Fibroblast of skin of abdomen (primary cell): ENCODE measurements at regions not wholly inside any gene's neighbourhood (a gene's known extent, or its start where the extent isn't known, plus 50 kb on each side); places are given as distances from the start of the nearest gene placed in this dataset.

Source experiments
- DNase-seq: peaks from one replicate; pipeline ENCODE4 v3.0.0-alpha.2; 2013

- no peak for DNase-seq
Measured at GRCh38 chr1:239263801-239264200, 122.6 kb upstream of the CHRM3 start.

DNA sequence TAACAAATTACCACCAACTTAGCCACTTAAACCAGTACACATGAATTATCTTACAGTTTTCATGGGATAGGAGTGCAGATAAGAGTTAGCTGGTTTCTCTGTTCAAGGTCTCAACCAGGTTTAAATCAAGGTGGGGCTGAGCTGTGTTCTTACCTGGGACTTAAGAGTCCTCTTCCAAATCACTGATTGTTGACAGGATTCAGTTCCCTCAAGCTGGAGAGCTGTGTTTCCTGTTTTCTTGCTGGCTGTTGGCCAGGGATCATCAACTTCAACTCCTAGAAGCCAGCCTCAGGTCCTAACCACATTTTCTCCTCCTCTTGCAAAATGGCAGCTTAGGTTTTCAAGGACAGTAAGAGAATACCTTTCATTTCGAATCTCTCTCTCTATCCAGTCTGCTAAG, 123.8 kb upstream of the CHRM3 start:
- DNase-seq, result no peak

DNA sequence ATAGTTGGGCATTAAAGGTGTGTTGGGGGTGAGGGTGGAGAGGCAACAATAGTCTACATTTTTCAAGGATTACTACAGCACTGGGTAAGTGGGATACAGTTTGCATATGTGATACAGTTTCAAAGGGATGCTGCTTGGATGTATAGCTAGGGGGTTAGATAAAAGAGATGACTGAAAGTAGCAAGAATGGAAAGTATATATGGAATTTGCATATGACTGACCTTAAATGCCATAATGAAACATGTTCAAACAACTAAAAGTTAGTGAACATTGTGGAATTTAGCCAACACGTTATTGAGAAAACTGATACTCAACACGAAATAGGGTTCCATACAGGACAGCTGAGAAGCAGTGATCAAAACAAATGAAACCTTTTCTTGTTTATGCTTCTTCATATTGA, 124.8 kb upstream of the CHRM3 start:
- DNase-seq, result no peak

DNA sequence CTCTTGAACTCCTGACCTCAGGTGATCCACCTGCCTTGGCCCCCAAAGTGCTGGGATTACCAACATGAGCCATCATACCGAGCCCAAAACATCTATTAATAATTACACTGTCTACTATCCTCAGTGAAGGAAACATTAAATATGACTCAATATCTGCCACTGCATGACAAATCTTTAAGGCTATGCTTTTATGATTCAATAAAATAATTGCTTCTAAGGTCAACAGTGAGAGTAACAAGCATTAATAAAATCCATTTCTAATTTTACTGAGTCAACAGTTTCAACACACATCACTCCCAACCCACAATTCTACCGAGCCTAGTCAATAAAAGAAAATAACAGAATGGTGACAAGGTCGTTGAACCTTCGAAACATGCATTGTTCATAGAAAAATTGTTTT, 125.5 kb upstream of the CHRM3 start:
- DNase-seq, result no peak

DNA sequence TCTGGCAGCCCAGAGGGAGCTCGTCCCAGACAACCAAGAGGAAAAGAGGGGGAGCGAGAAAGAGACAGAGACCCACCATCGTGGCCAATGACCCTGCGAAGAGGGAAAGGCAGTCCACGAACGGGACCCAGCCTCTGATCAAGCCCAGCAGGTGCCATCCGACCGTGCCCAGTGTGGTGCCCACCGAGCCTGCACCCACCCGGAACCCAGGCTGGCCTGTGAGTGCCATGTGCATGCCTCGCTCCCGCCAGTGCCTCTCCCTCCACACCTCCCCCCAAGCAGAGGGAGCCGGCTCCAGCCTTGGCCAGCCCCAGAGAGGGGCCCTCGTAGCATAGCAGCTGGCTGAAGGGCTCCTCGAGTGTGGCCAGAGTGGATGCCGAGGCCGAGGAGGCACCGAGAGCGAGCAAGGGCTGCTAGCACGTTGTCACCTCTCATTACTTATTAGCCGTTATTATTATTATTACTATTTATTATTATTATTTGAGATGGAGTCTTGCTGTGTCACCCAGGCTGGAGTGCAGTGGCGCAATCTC, 130.7 kb upstream of the CHRM3 start:
- DNase-seq, result no peak

DNA sequence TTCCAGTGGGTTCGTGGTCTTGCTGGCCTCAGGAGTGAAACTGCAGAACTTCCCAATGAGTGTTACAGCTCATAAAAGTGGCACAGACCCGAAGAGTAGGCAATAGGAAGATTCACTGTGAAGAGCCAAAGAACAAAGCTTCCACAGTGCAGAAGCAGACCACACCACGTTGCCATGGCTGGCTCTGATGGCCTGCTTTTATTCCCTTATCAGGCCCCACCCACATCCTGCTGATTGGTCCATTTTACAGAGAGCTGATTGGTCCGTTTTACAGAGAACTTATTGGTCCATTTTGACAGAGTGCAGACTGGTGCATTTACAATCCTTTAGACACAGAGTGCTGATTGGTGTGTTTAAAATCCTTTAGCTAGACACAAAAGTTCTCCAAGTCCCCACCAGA, 131.4 kb upstream of the CHRM3 start:
- no peak for DNase-seq

DNA sequence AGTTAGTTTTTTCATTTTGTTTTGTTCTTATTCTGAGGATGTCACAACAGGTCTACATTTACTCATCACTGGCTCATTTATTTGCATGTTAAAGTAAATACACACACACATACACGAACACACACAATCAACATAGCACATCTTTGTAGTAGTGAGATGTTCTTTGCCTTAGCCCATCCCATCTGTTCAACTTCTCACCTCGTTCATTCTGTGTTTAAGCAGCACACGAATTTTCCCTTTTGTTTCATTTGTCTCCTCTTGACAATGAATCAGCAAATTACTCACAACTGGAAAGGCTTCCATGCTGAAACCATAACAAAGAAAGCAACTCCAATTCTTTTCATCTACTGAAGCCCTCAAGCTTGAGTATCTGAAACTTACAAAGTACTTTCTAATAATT, 133.3 kb upstream of the CHRM3 start:
- no peak for DNase-seq

DNA sequence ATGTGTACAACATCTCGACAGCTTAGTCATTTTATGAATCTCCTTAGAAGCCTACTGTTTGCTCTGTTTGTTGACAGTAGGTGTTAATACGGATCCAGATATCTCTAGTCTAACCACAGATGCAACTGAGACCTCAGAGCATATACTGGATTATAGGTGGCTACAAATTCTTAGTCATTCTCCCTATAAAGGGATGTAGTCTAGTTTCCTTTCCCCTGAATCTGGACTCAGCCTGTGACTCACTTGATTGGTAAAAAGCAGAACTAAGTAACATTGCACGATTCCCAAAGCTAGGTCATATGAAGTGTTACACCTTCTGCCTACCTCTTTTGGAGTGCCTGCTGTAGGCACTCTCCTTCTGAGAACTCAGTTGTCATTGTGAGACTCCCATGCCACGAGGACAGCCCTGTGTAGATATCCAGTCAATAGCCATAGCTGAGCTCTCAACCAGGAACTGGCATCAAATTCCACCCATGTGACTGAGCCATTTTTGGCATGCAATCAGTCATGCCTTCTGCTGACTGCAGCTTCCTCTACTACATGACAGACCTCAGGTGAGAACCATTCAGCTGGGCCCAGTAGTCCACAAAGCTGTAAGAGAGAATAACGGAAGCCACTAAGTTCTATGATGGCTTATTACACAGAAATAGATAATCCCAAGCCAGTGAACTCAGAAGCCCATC, 135.9 kb upstream of the CHRM3 start:
- DNase-seq, result no peak

DNA sequence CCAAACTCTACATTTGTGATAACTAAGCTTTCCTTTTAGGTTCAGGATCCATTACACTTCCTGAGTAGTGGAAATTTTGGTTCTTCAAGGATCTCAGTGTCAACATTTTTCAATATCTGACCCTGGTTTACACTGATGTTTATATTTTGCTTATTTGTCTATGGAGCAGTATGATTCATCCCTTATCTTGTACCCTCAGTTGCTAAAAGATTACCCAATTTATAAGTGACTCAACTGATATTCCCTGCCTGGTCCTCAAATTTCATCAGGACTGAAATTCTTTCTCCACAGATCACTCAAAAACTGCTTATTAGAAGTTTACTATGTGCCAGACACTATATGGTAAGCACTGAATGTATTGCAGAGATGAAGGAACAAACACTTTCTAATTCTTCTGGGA, 139.1 kb upstream of the CHRM3 start:
- DNase-seq, result no peak

GRCh38 chr1:239244084-239244483, 142.3 kb upstream of the CHRM3 start:
- no peak for DNase-seq

- DNase-seq, result no peak
Measured at GRCh38 chr1:239243006-239243405, 143.4 kb upstream of the CHRM3 start.

GRCh38 chr1:239242404-239242803, 144.0 kb upstream of the CHRM3 start:
- no peak for DNase-seq

GRCh38 chr1:239240736-239241135, 145.6 kb upstream of the CHRM3 start:
- no peak for DNase-seq

- DNase-seq, result no peak
Measured at GRCh38 chr1:239239529-239239928, 146.8 kb upstream of the CHRM3 start.

DNA sequence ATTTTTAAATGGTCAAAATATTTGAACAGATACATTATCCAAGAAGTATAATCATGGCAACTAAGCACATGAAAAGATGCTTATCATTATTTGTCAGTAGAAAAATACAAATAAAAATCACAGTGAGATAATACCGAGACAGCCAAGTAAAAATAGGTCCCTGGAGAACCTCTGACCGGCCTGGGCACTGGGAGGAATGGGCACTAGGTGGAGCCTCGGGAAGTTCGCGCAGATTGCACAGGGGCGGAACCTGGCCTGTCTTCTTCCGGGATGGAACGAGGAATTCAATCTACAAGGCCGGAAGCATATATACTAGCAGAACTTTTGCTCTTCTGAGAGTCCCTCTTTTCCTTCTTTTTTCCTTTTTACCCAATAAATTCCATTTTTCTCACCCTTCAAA, 148.5 kb upstream of the CHRM3 start:
- DNase-seq, result no peak

- no peak for DNase-seq
Measured at GRCh38 chr1:239233626-239234025, 152.7 kb upstream of the CHRM3 start.

- no peak for DNase-seq
Measured at GRCh38 chr1:239232921-239233320, 153.4 kb upstream of the CHRM3 start.

- DNase-seq, result no peak
Measured at GRCh38 chr1:239228451-239228850, 157.9 kb upstream of the CHRM3 start.

DNA sequence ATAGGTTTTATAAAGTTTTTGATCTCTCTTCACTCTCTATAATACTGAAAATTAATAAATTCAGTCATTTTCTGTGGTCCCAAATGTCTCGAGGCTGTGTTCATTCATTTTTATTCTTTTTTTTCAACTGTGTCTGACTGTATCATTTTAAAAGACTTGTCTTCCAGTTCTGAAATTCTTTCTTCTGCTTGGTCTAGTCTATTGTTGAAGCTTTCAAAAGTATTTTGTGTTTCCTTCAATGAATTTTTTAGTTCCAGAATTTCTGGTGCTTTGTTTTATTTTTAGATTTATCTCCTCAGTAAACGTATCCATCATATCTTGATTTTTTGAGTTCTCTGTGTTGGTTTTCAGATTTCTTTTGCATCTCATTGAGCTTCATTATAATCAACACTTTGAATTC, 161.0 kb upstream of the CHRM3 start:
- DNase-seq, result no peak

GRCh38 chr1:239224100-239224499, 162.3 kb upstream of the CHRM3 start:
- DNase-seq, result no peak

- no peak for DNase-seq
Measured at GRCh38 chr1:239222999-239223398, 163.4 kb upstream of the CHRM3 start.

GRCh38 chr1:239221656-239222055, 164.7 kb upstream of the CHRM3 start:
- DNase-seq, result no peak

DNA sequence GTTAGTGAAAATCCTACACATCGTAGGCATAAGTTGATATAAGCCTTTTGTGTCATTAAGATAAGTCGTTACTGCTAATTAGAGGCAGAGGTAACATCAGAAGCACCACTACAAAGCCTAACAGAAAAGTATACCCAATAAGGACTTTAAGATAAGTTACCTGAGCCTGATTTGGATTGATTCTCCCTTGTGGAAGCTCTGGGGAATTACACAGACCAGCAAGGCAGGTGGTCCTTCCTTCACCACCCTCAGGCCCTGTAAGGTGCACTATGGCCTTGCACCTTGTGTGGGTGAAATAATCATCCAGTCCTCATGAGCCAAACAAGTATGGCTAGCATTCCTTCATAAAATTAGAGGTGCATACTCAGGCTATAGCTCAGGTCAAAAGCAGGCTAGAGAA, 166.7 kb upstream of the CHRM3 start:
- DNase-seq, result no peak

- no peak for DNase-seq
Measured at GRCh38 chr1:239218301-239218700, 168.1 kb upstream of the CHRM3 start.

DNA sequence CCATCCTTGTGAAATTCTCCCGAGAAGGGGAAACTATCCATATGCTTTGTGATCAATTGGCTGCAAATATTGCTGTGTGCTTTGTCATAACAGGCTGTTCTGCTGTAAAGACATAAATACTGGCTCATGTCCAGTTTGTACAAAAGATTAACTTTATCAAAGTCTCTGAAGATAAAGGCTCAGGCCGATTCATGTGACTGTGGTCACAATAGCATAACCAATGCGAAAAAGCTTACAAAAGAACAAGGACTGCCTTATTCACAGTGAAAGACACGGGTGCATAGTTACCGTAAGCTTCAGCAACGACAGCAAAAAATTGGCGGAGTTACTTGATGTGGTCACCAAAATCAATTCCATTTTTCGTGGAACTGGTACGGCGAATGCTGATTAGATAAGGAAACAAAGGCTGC, 173.6 kb upstream of the CHRM3 start:
- no peak for DNase-seq
